ENCODE measurements at regions not wholly inside any gene's neighbourhood (a gene's known extent, or its start where the extent isn't known, plus 50 kb on each side); places are given as distances from the start of the nearest gene placed in this dataset.

DNA sequence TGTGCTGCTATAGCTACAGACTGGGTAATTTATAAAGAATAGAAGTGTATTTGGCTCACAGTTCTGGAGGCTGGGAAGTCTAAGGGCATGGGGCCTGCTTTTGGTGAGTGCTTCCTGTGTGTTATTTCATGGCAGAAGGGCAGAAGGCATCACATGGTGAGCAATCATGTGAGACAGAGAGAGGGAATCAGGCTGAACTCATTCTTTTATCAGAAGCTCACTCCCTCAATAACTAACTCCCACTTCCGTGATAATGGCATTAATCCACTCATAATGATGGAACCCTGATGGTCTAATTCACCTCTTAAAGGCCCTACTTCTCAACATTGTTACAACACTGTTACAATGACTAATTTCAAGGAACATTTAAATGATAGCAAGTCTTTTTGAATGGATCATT is 129.4 kb downstream of the FAT4 start (continued):
- TF ChIP-seq, protein P1, sequence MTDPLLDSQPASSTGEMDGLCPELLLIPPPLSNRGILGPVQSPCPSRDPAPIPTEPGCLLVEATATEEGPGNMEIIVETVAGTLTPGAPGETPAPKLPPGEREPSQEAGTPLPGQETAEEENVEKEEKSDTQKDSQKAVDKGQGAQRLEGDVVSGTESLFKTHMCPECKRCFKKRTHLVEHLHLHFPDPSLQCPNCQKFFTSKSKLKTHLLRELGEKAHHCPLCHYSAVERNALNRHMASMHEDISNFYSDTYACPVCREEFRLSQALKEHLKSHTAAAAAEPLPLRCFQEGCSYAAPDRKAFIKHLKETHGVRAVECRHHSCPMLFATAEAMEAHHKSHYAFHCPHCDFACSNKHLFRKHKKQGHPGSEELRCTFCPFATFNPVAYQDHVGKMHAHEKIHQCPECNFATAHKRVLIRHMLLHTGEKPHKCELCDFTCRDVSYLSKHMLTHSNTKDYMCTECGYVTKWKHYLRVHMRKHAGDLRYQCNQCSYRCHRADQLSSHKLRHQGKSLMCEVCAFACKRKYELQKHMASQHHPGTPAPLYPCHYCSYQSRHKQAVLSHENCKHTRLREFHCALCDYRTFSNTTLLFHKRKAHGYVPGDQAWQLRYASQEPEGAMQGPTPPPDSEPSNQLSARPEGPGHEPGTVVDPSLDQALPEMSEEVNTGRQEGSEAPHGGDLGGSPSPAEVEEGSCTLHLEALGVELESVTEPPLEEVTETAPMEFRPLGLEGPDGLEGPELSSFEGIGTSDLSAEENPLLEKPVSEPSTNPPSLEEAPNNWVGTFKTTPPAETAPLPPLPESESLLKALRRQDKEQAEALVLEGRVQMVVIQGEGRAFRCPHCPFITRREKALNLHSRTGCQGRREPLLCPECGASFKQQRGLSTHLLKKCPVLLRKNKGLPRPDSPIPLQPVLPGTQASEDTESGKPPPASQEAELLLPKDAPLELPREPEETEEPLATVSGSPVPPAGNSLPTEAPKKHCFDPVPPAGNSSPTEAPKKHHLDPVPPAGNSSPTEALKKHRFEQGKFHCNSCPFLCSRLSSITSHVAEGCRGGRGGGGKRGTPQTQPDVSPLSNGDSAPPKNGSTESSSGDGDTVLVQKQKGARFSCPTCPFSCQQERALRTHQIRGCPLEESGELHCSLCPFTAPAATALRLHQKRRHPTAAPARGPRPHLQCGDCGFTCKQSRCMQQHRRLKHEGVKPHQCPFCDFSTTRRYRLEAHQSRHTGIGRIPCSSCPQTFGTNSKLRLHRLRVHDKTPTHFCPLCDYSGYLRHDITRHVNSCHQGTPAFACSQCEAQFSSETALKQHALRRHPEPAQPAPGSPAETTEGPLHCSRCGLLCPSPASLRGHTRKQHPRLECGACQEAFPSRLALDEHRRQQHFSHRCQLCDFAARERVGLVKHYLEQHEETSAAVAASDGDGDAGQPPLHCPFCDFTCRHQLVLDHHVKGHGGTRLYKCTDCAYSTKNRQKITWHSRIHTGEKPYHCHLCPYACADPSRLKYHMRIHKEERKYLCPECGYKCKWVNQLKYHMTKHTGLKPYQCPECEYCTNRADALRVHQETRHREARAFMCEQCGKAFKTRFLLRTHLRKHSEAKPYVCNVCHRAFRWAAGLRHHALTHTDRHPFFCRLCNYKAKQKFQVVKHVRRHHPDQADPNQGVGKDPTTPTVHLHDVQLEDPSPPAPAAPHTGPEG (CRISPR knock-in tag; IDR thresholded peaks at IDR 0.05), result no peak
- TF ChIP-seq ZFP36 (IDR thresholded peaks at IDR 0.05; ENCODE audit: borderline replicate concordance, low read depth, low read length, partially characterized antibody), result no peak
- TF ChIP-seq ZNF34 (CRISPR knock-in tag; IDR thresholded peaks at IDR 0.05; ENCODE audit: borderline replicate concordance), result no peak
- no peak for TF ChIP-seq RELA (CRISPR knock-in tag; IDR thresholded peaks at IDR 0.05)
- TF ChIP-seq, protein P2, sequence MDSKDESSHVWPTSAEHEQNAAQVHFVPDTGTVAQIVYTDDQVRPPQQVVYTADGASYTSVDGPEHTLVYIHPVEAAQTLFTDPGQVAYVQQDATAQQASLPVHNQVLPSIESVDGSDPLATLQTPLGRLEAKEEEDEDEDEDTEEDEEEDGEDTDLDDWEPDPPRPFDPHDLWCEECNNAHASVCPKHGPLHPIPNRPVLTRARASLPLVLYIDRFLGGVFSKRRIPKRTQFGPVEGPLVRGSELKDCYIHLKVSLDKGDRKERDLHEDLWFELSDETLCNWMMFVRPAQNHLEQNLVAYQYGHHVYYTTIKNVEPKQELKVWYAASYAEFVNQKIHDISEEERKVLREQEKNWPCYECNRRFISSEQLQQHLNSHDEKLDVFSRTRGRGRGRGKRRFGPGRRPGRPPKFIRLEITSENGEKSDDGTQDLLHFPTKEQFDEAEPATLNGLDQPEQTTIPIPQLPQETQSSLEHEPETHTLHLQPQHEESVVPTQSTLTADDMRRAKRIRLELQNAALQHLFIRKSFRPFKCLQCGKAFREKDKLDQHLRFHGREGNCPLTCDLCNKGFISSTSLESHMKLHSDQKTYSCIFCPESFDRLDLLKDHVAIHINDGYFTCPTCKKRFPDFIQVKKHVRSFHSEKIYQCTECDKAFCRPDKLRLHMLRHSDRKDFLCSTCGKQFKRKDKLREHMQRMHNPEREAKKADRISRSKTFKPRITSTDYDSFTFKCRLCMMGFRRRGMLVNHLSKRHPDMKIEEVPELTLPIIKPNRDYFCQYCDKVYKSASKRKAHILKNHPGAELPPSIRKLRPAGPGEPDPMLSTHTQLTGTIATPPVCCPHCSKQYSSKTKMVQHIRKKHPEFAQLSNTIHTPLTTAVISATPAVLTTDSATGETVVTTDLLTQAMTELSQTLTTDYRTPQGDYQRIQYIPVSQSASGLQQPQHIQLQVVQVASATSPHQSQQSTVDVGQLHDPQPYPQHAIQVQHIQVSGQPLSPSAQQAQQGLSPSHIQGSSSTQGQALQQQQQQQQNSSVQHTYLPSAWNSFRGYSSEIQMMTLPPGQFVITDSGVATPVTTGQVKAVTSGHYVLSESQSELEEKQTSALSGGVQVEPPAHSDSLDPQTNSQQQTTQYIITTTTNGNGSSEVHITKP (CRISPR knock-in tag; IDR thresholded peaks at IDR 0.05; ENCODE audit: low read depth), result no peak
- TF ChIP-seq ZNF160 (CRISPR knock-in tag; IDR thresholded peaks at IDR 0.05), result no peak
